Keratinocyte (primary cell): ENCODE measurements at regions not wholly inside any gene's neighbourhood (a gene's known extent, or its start where the extent isn't known, plus 50 kb on each side); places are given as distances from the start of the nearest gene placed in this dataset.

ENCODE experiments used
- DNase-seq: peaks from one replicate; pipeline ENCODE4 v3.0.0-alpha.2; 2011; ENCODE audit warnings: low read depth, missing footprints, low spot score
- FAIRE-seq: peaks from 2 replicates; lab custom pipeline; 2011; peaks lifted over from hg19 to GRCh38; lab: Jason Lieb, UNC
- H2AFZ ChIP-seq: 2 replicates; pipeline ENCODE4 v1.6.0; 2012; ENCODE audit warnings: low read length, control low read depth, inconsistent platforms; ENCODE audit not compliant: control insufficient read depth
- H3K27ac ChIP-seq: 2 replicates; pipeline ENCODE4 v1.5.1; 2011; ENCODE audit warnings: low read length; ENCODE audit not compliant: control insufficient read depth, insufficient read depth
- H3K27me3 ChIP-seq: 3 replicates; pipeline ENCODE4 v1.6.0; 2011; ENCODE audit warnings: low read length; ENCODE audit not compliant: control insufficient read depth, insufficient read depth; ENCODE audit errors: extremely low read depth
- H3K36me3 ChIP-seq, 2 experiments: 2 replicates in 1 of 2; 3 replicates in 1 of 2; pipeline ENCODE4 v1.5.1; 2011; ENCODE audit warnings: low read length in 2 of 2, mild to moderate bottlenecking in 1 of 2; ENCODE audit not compliant: control insufficient read depth in 2 of 2, insufficient read depth in 2 of 2; ENCODE audit errors: extremely low read depth in 1 of 2
- H3K4me1 ChIP-seq: 3 replicates; pipeline ENCODE4 v1.5.1; 2011; ENCODE audit warnings: low read length; ENCODE audit not compliant: control insufficient read depth, insufficient read depth; ENCODE audit errors: extremely low read depth
- H3K4me2 ChIP-seq: 3 replicates; pipeline ENCODE4 v1.6.0; 2011; ENCODE audit warnings: low read depth, low read length; ENCODE audit not compliant: control insufficient read depth, insufficient read depth; ENCODE audit errors: extremely low read depth
- H3K4me3 ChIP-seq, 3 experiments: fragments of 200-600 bp in 1 of 3; sonication (generic) in 1 of 3; 2 replicates in 2 of 3; 3 replicates in 1 of 3; pipeline ENCODE4 v1.5.1; 2011 to 2016; ENCODE audit warnings: low read length in 3 of 3, mild to moderate bottlenecking in 3 of 3, control low read depth in 2 of 3, inconsistent platforms in 1 of 3, low read depth in 1 of 3, mixed read lengths in 1 of 3, mixed run types in 1 of 3, moderate library complexity in 1 of 3; ENCODE audit not compliant: control insufficient read depth in 2 of 3, insufficient read depth in 2 of 3; ENCODE audit errors: extremely low read depth in 1 of 3
- H3K79me2 ChIP-seq: 2 replicates; pipeline ENCODE4 v1.6.0; 2012; ENCODE audit warnings: low read length; ENCODE audit not compliant: control insufficient read depth, insufficient read depth
- H3K9ac ChIP-seq: 3 replicates; pipeline ENCODE4 v1.6.0; 2011; ENCODE audit warnings: low read length; ENCODE audit not compliant: control insufficient read depth, insufficient read depth; ENCODE audit errors: extremely low read depth
- H3K9me1 ChIP-seq: 3 replicates; pipeline ENCODE4 v1.6.0; 2011; ENCODE audit warnings: low read length; ENCODE audit not compliant: control insufficient read depth, insufficient read depth; ENCODE audit errors: extremely low read depth
- H3K9me3 ChIP-seq: 2 replicates; pipeline ENCODE4 v1.5.1; 2012; ENCODE audit warnings: low read depth, low read length; ENCODE audit not compliant: control insufficient read depth
- H4K20me1 ChIP-seq: 3 replicates; pipeline ENCODE4 v1.6.0; 2011; ENCODE audit warnings: low read length; ENCODE audit not compliant: control insufficient read depth, insufficient read depth; ENCODE audit errors: extremely low read depth
- EZH2 ChIP-seq: IDR thresholded peaks from one replicate; pipeline ENCODE4 v1.6.1; 2012; ENCODE audit warnings: inconsistent platforms, mild to moderate bottlenecking, low read length, moderate library complexity
- dilution Hi-C: fragments of 300-500 bp; cut with MboI; formaldehyde crosslinking; loops from one replicate; pipeline ENCODE4 v1.7.0; 2020; ENCODE audit warnings: low sequenced_read_pairs; ENCODE audit not compliant: extremely low pct_ligation_motif_present
- TF ChIP-seq, protein P1 (sequence below), 3 experiments: IDR thresholded peaks in 1 of 3; conservative IDR thresholded peaks in 1 of 3; optimal IDR thresholded peaks in 1 of 3; 2 replicates in 2 of 3; 3 replicates in 1 of 3; pipeline versions ENCODE3 to v1.5.1; 2011; ENCODE audit warnings: low read length in 3 of 3, mild to moderate bottlenecking in 3 of 3, moderate library complexity in 2 of 3, control low read depth in 1 of 3, inconsistent platforms in 1 of 3; ENCODE audit not compliant: insufficient read depth in 2 of 3; ENCODE audit errors: extremely low read depth in 1 of 3

- no peak for DNase-seq
- H2AFZ ChIP-seq: no peak overlapping the region
- TF ChIP-seq, protein P1, sequence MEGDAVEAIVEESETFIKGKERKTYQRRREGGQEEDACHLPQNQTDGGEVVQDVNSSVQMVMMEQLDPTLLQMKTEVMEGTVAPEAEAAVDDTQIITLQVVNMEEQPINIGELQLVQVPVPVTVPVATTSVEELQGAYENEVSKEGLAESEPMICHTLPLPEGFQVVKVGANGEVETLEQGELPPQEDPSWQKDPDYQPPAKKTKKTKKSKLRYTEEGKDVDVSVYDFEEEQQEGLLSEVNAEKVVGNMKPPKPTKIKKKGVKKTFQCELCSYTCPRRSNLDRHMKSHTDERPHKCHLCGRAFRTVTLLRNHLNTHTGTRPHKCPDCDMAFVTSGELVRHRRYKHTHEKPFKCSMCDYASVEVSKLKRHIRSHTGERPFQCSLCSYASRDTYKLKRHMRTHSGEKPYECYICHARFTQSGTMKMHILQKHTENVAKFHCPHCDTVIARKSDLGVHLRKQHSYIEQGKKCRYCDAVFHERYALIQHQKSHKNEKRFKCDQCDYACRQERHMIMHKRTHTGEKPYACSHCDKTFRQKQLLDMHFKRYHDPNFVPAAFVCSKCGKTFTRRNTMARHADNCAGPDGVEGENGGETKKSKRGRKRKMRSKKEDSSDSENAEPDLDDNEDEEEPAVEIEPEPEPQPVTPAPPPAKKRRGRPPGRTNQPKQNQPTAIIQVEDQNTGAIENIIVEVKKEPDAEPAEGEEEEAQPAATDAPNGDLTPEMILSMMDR (optimal IDR thresholded peaks at IDR 0.05 in 1 of 3, IDR thresholded peaks at IDR 0.05 in 1 of 3, conservative IDR thresholded peaks at IDR 0.05 in 1 of 3; ENCODE audit: extremely low read depth in 1 of 3, insufficient read depth in 2 of 3, low read length in 3 of 3): no peak
- no peak for TF ChIP-seq EZH2
These were observed 535.7 kb upstream of the CNKSR2 start for GRCh38 chrX:20838477-20838876.

GRCh38 chrX:20829665-20830491 is 544.3 kb upstream of the CNKSR2 start:
- H3K79me2 ChIP-seq: no peaks in the 10 kb centered on the region
- H3K9me3 ChIP-seq: no peaks in the 10 kb centered on the region
- no peak overlapping the region for H3K4me2 ChIP-seq
- H3K36me3 ChIP-seq: no peaks in the 10 kb centered on the region
- no peak for DNase-seq
- H2AFZ ChIP-seq: no peak overlapping the region
- no peak overlapping the region for H3K4me3 ChIP-seq
- H3K27ac ChIP-seq: no peak overlapping the region
- no peak for TF ChIP-seq EZH2
- TF ChIP-seq, protein P1 (optimal IDR thresholded peaks at IDR 0.05 in 1 of 3, IDR thresholded peaks at IDR 0.05 in 1 of 3, conservative IDR thresholded peaks at IDR 0.05 in 1 of 3; ENCODE audit: extremely low read depth in 1 of 3, insufficient read depth in 2 of 3, low read length in 3 of 3): no peak
- H4K20me1 ChIP-seq: no peaks in the 10 kb centered on the region
- no peak overlapping the region for H3K9ac ChIP-seq
- FAIRE-seq: no peak
- no peaks in the 10 kb centered on the region for H3K27me3 ChIP-seq
- H3K9me1 ChIP-seq: no peaks in the 10 kb centered on the region
- dilution Hi-C loops: no loop called here
- H3K4me1 ChIP-seq: no peaks in the 10 kb centered on the region

More at GRCh38 chrX:20838477-20838876, 535.7 kb upstream of the CNKSR2 start:
- Histone ChIP-seq H3K4me2 (no peak overlapping the region), H3K9me3 (no peaks in the 10 kb centered on the region), H3K4me1 (no peaks in the 10 kb centered on the region), H3K36me3 (no peaks in the 10 kb centered on the region), H3K27ac (no peak overlapping the region), H3K9me1 (no peaks in the 10 kb centered on the region), H3K9ac (no peak overlapping the region), H3K4me3 (no peak overlapping the region), H4K20me1 (no peaks in the 10 kb centered on the region), H3K27me3 (no peaks in the 10 kb centered on the region), H3K79me2 (no peaks in the 10 kb centered on the region)
- dilution Hi-C loops: no loop called here
- no peak for FAIRE-seq
